HG03460 (cell line): ENCODE measurements at regions not wholly inside any gene's neighbourhood (a gene's known extent, or its start where the extent isn't known, plus 50 kb on each side); places are given as distances from the start of the nearest gene placed in this dataset.

ENCODE experiments used
- ATAC-seq: cut with Tn5 transposase; IDR thresholded peaks from one replicate; pipeline ENCODE4 v1.9.1; 2021; ENCODE audit not compliant: unreplicated experiment

GRCh38 chr2:217156801-217157200 is 296.9 kb upstream of the TNP1 start:
- ATAC-seq: no peak

DNA sequence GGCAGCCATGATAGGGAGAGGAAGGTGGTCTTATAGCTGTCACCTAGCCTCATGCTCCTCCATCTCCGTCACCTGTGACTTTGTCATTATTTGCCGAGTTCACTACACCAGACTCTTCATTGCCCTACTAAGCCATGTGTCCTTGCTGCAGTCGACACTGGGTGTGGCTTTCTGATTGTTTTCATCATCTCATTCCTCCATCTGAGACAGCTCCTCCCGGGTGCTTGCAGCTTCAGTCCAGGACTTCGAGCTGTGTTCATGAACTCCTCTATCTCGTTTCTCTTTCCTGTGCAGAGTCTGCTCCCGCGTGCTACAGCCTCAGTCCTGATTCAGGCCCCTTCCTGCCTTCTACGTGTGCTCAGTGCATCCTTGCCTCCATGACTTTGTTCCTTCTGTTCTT is 295.1 kb upstream of the TNP1 start:
- ATAC-seq: no peak

DNA sequence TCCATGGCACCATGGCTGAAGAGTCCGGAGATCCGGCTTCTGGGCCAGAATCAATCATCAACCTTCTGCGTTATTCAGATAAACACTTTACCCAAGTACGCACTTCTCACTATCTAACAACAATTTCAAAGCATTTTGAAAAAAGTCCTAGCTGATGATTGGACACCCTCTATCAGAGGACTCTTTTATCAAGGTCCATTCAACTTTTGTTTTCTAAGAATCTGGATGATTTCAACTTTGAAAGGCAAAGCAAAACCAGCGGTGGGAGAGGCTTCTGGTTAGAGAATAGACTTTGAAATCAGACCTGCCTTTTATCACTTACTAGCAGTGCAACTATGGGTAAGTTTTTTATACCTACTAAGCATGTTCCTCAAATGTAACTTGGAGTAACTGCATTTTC is 293.6 kb upstream of the TNP1 start:
- ATAC-seq: no peak

- no peak for ATAC-seq
Measured at GRCh38 chr2:217152831-217153230, 293.0 kb upstream of the TNP1 start.

- ATAC-seq: no peak
Measured at GRCh38 chr2:217151509-217152206, 291.8 kb upstream of the TNP1 start.

- ATAC-seq: no peak
Measured at GRCh38 chr2:217150236-217150635, 290.4 kb upstream of the TNP1 start.

GRCh38 chr2:217149087-217149660 is 289.3 kb upstream of the TNP1 start:
- no peak for ATAC-seq

DNA sequence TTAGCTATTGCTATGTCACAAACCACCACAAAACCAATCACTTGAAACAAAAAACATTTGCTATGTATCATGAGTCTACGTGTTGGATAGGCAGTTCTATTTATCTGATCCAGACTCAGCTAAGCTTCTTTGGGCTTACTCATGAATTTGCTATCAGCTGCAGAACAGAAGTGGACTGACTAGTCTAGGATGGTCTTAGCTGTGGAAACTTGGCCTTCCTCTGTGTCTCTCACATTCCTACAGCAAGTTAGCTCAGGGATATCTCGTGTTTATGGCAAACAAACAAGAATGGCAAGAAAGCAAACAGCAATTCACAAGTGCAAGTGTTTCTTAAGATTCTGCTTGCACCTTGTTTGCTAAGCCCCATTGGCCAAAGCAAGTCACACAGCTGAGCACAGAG is 288.0 kb upstream of the TNP1 start:
- no peak for ATAC-seq

GRCh38 chr2:217146956-217147355 is 287.1 kb upstream of the TNP1 start:
- no peak for ATAC-seq

DNA sequence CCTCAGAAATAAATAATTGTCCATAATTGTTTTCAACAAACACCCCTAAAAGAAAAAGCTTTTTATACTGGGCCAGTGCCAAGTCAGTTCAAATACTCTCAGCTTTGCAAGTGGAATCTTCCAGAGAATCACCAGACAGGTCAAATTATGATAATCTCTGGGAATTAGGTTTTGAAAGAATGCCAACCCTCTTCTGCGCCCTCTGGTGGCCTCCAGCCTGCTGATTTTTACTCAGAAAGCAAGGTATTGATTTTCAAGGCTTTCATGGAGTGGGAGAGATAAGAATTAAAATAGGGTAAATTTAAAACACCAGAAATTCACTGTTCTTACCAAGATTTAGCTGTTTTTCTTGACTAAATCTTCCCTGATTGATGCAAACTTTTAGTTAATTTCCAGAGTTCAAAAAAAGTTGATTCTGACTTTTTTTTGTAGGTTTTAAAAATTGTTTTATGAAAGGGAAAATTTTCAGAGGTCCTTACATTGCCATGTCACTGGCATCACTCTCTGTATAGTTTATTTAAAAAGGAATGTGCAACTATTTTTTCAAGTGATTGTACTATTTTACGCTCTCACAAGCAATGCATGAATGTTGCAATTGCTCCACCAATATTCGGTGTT is 282.9 kb upstream of the TNP1 start:
- ATAC-seq: no peak

DNA sequence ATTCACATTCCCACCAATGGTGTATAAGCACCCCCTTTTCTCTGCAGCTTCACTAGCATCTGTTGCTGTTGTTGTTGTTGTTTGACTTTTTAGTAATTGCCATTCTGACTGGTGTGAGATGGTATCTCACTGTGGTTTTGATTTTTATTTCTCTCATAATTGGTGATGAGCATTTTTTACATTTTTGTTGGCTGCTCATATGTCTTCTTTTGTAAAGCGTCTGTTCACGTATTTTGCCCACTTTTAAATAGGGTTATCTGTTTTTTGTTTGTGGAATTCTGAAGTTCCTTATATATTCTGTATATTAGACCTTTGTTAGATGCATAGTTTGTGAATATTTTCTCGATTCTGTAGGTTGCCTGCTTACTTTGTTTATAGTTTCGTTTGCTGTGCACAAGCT is 278.4 kb upstream of the TNP1 start:
- ATAC-seq: no peak

DNA sequence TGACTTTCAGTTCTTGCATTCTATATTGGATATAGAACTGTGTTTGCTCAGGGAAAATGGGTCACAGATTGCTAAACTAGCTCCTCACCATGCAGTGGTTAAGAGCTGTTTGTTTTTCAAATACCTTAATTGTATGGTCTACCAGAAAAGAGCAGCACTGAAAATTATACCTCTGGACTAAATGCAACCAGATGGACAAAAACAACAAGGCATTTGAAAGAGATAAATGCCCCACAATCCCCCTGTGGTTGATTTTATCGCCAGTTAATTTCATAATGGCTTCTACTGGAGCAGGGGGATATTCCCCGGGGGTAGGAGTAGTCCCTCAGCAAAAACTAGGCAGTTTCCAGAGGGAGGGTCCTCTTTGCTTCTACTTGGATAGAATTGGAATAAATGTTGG is 267.9 kb upstream of the TNP1 start:
- no peak for ATAC-seq

GRCh38 chr2:217125014-217125413 is 265.1 kb upstream of the TNP1 start:
- ATAC-seq: no peak

DNA sequence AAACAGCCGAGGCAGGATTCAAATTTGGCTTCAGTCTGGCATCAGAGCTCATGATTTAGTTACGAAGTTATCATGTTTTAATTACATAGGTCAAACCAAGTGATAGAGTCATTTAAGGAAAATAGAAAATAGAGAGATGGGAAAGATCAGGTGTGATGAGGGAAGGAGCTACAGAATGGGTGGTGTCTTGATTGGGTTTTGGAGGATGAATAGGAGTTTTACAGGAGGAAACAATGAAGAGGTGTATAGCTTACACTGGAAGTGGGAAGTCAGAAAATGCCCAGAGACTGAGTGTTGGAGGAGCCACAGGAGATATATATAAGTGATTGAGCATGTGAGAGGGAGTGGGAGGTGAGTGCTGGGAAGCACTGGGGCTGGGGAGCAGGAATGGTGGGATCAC is 264.2 kb upstream of the TNP1 start:
- ATAC-seq: no peak

- ATAC-seq: no peak
Measured at GRCh38 chr2:217121565-217121964, 261.7 kb upstream of the TNP1 start.

DNA sequence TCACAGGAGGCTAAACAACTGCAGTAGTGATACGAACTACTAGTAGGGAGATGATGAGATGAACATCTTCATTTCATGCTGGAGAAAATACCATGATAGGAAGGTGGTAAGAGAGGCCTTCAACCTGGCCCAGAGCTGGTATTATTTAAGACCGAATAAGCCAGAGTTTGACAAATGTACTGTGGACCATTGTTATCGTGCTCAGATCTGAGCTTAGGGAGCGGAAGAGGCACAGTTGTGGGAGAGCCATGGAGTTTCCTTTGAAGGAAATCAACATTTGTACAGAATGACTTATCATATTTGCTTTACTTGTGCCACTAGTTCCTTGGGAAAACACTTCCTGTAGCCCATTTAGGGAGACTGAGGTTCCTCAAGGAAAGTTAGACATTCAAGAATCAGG is 260.6 kb upstream of the TNP1 start:
- ATAC-seq: no peak

GRCh38 chr2:217118559-217119284 is 258.9 kb upstream of the TNP1 start:
- no peak for ATAC-seq

GRCh38 chr2:217117523-217117922 is 257.7 kb upstream of the TNP1 start:
- no peak for ATAC-seq

- ATAC-seq: no peak
Measured at GRCh38 chr2:217116610-217117009, 256.7 kb upstream of the TNP1 start.

DNA sequence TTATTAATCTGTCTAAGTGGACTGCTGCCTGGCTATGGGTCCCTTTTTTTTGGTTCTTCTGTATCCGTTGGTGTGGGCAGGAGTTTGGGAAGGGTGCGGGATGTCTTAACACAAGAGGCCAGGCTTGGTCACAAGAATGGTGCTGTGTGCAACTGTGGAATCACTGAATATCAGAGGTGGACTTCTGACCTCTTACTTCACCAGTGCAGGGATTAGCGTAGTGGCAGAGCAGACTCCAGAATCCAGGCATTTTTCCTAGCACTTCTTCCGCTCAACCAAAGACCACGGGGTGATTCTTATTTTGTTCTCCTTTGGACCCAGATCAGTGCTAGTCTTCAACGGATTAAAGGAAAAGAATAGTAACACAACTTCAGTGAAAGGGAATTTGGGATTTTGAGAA is 254.3 kb upstream of the TNP1 start:
- ATAC-seq: no peak

DNA sequence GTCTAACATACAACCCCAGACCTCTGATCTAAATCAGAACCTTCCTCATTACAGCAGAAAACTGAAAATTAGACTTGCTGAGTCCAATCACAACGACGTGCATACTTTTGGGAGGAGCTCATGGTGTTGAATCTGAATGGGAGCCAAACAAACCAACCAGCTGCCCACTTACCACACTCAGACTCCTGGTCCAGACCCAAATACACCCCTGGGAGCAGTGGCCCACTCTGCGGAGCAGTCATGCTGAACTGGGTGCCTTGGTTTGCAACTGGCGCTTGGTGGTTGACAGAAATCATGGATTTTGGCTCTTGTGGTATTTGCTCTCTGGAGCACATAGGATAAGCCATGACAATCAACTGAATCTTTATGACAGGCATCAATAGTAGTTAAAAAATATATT is 253.6 kb upstream of the TNP1 start:
- ATAC-seq: no peak

GRCh38 chr2:217110550-217110949 is 250.7 kb upstream of the TNP1 start:
- ATAC-seq: no peak
